Cardiac fibroblast (primary cell): ENCODE measurements at regions not wholly inside any gene's neighbourhood (a gene's known extent, or its start where the extent isn't known, plus 50 kb on each side); places are given as distances from the start of the nearest gene placed in this dataset.

Experiments
- DNase-seq, 2 donors: peaks; one replicate each; pipeline versions ENCODE4 v3.0.0 to v3.0.0-alpha.2; 2010; ENCODE audit warnings: low read depth in 2 of 2
- H3K4me3 ChIP-seq, 2 donors: replicated peaks in 1 of 2; 1 replicate in 1 of 2; 2 replicates in 1 of 2; pipeline ENCODE4 v1.5.1; 2011; ENCODE audit warnings: low read depth in 2 of 2, low read length in 2 of 2, mild to moderate bottlenecking in 2 of 2, moderate library complexity in 1 of 2
- CTCF ChIP-seq: IDR thresholded peaks from one replicate; pipeline ENCODE4 v1.5.1; 2011; ENCODE audit warnings: low read depth, mild to moderate bottlenecking, low read length, inconsistent platforms

DNA sequence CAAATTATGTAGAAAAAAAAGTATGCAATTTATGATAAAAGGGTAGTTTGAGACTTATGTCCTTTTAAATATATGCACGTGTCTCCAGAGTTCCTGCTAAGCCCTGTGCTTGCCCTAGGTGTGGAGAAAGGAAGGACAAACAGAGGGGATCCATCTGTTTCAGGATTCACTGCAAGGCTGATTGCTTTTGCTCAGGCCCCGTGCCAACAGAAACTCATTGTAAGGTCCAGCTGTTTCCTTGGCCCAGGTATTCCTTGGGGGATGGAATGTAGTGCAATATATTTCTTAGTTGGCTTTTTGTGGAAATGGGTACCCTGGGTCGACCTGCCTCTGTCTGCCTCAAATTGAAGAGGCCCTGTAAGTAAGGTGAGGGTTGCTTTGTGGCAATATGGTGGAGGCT is 268.6 kb upstream of the CLINT1 start:
- no peak for DNase-seq
- no peak overlapping the region for H3K4me3 ChIP-seq
- TF ChIP-seq CTCF = no peak

DNA sequence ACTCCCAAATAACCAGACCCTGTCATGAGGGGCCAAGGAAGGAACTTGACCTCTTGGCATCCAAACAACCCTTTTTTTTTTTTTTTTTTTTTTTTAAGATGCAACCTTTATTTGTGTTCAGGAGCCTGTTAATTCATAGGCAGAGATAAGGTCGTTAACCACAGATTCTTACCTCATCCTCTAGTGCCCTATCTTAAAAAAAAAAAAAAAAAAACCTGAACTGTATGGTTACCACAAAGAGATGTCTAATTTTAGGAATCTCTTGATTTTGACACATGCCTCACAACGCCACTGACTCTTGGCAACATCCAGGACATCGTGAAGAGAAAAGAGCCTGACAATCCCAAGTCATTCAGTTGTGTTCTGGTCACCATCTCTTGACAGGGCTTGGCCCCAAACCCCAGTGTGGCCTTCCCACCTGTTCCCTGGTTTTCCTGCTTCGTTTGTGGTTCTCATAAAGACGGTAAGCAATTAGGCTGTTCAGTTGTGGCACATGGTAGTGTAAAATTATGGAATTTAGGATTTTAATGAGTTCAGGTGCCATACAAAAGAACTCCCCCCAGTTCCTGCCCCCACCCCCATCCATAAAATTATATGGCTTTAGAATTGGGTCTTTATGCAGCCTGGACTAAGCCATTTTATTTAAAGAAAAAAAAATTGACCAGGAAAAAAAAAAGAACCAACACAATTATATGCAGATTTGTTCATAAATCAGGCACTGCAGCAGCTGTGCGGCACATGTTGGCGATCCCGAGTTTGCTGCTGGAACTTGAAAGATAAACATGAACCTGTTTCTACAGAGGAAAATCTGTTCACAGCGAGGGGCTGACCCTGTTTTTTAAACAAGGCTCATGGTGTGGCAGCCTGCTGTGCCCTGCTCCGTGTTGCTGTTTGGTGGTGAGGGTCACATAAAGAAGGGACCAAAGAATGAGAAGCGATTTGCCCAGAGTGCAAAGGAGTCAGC is 267.8 kb upstream of the CLINT1 start:
- no peak for DNase-seq
- H3K4me3 ChIP-seq = no peak overlapping the region
- no peak for TF ChIP-seq CTCF

DNA sequence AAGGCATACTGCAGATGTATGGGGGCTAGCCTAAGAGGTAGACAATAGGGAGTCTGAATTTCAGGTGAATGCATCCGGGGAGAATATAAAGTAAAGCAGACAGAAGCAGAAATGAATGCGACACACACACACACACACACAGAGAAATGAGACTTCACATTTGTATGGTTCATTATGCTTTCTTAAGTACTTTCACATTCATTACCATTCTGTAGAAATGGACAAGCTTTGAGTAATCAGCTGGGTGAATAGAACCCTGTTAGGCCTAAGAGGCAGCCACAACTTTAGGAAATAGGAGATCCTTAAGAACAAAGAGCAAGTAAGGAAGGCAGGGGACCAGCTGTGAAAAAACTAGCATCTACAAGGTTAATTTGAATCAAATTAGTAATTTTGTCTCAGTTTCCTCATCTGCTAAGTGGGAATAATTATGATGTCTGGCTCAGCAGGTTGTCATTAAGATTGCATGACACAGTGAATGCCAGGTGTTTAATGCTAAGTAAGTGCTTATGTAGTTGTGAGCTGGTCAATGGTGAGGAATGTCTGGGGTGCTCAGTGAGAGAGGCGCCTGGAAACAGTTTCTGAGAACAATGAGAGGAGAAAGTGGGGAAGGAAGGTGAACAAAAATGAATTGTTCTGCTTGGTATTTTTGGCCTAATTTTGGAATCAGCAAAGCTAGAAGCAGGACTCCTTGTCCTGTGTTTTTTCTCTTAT is 265.8 kb upstream of the CLINT1 start:
- TF ChIP-seq CTCF = no peak
- no peak overlapping the region for H3K4me3 ChIP-seq
- no peak for DNase-seq

DNA sequence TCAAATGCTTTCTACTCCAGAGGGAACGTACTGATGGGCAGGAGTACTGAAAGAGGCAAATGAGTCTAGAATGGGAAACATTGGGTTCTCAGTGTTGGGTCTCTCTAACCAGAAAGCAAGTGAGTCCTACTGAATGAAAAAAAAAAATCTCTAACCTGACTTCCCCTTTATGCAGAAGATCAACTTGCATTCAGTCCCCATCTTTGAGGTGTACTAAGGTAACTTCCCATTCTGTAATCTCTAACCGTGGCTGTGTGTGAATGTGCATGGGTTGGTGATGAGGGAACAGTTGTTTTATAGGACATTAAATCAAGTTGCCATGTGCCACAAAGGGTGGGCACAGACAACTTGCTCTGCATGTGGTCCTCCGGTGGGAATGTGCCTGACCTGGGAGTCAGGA is 264.6 kb upstream of the CLINT1 start:
- H3K4me3 ChIP-seq = no peak overlapping the region
- no peak for TF ChIP-seq CTCF
- no peak for DNase-seq

DNA sequence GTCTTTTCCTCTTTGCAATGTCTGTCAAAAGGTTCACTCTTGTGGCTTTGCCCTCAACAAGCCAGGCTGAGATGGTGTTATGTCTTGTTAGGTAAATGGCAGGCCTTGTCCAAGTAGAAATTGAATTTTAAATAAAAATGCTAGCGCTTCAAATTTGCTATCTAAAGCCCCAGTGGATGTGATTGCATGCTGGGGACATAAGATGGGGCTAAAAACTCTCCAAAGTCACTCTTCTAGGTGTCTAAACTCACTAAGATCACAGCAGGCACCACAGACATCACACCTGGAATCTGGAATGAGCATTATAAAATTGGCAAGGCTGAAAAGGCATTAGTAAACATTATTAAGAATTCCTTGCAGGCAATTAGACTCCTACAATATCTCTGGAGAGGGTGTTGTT is 262.7 kb upstream of the CLINT1 start:
- no peak overlapping the region for H3K4me3 ChIP-seq
- TF ChIP-seq CTCF = no peak
- no peak for DNase-seq

DNA sequence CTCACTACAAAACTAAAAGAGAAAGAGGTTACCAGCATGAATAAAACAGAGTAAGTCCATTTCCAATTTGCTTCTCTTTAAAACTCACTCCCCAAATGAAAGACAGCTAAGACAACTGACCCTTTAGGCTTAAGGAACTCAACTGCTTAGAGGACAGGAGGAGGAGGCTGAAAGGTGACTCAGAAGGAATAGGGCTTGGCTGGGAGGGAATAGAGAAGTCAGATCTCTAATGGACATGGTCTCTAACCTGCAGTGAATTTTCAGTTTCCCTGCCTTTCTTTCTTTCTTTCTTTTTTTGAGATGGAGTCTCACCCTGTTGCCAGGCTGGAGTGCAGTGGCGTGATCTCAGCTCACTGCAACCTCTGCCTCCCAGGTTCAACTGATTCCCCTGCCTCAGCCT is 261.8 kb upstream of the CLINT1 start:
- no peak for TF ChIP-seq CTCF
- DNase-seq = no peak
- no peak overlapping the region for H3K4me3 ChIP-seq
